Heart left ventricle (tissue), 16 donors: ENCODE measurements at regions not wholly inside any gene's neighbourhood (a gene's known extent, or its start where the extent isn't known, plus 50 kb on each side); places are given as distances from the start of the nearest gene placed in this dataset.

Experiments
- ATAC-seq, 4 donors: fragments of 200-7000 bp; cut with Tn5 transposase; one replicate each; pipeline ENCODE4 v1.9.1; 2020 to 2022; ENCODE audit warnings: moderate library complexity in 4 of 4, mild to moderate bottlenecking in 3 of 4, moderate number of reproducible peaks in 1 of 4
- DNase-seq, 5 donors: peaks; one replicate each; pipeline ENCODE4 v3.0.0-alpha.2; 2020
- H3K27ac ChIP-seq, 12 donors: fragments of 200-600 bp; sonication (generic) in 4 of 12; one replicate each; pipeline versions ENCODE4 v1.5.0 to v1.8.0; 2016 to 2022; ENCODE audit warnings: mild to moderate bottlenecking in 2 of 12
- H3K27me3 ChIP-seq, 9 donors: fragments of 200-600 bp; sonication (generic) in 2 of 9; one replicate each; pipeline versions ENCODE4 v1.5.1 to v1.8.0; 2016 to 2022; ENCODE audit warnings: mild to moderate bottlenecking in 3 of 9
- H3K36me3 ChIP-seq, 9 donors: fragments of 200-600 bp; sonication (generic) in 2 of 9; one replicate each; pipeline versions ENCODE4 v1.5.0 to v1.8.0; 2018 to 2022; ENCODE audit warnings: mild to moderate bottlenecking in 2 of 9
- H3K4me1 ChIP-seq, 12 donors: fragments of 200-600 bp; sonication (generic) in 4 of 12; one replicate each; pipeline versions ENCODE4 v1.5.0 to v1.8.0; 2016 to 2022; ENCODE audit warnings: mild to moderate bottlenecking in 3 of 12
- H3K4me3 ChIP-seq, 12 donors: fragments of 200-600 bp; sonication (generic) in 4 of 12; one replicate each; pipeline versions ENCODE4 v1.5.0 to v1.8.0; 2017 to 2022; ENCODE audit warnings: mild to moderate bottlenecking in 9 of 12, moderate library complexity in 4 of 12
- H3K9me3 ChIP-seq, 12 donors: fragments of 200-600 bp; sonication (generic) in 4 of 12; one replicate each; pipeline versions ENCODE4 v1.5.0 to v1.8.0; 2016 to 2022; ENCODE audit warnings: mild to moderate bottlenecking in 1 of 12
- POLR2A ChIP-seq, 2 donors: fragments of 450-650 bp; IDR thresholded peaks; one replicate each; pipeline ENCODE4 v1.6.1; 2017; ENCODE audit warnings: antibody characterized with exemption in 2 of 2, mild to moderate bottlenecking in 2 of 2, moderate library complexity in 2 of 2
- WGBS, 4 donors: extraction: QIAGEN DNeasy Blood & Tissue Kit in 2 of 4; methylation state at CpG; one replicate each; pipeline versions ENCODE4 v1.1.5 to v1.1.7; 2013 to 2018; 5-methylcytosine and 5-hydroxymethylcytosine counted together
- intact Hi-C, 10 donors: fragments of 100-400 bp; cut with DNase I; formaldehyde crosslinking; loops; one replicate each; pipeline versions ENCODE4 v1.11.1 to v1.14.2; 2022
- TF ChIP-seq, protein P1 (sequence below), 12 donors: fragments of 200-600 bp; sonication (generic) in 4 of 12; IDR thresholded peaks; one replicate each; pipeline versions ENCODE4 v1.5.0 to v1.8.0; 2018 to 2022; ENCODE audit warnings: antibody characterized with exemption in 12 of 12, mild to moderate bottlenecking in 5 of 12
- donor health status: ischemic (EF 13 %, LVEDD 7.1; RV severe dilation, severe dysfunction).
- donor health status: healthy with polysubstance abuse.
- donor health status: DM: no; HTN: yes; CAD: no.
- donor health status: DM: no; HTN: no; CAD: no.
- donor health status: ischemic (EF 25% LVEDD 6.9; RV normal size, moderate dysfunction).
- donor health status: ischemic (EF 25% LVEDD 5.7; RV mildly dilated, moderate dysfunction).
- donor health status: healthy.
- donor health status: DM: yes; HTN: yes; CAD: no.
- donor health status: ischemic (EF 35%, LVEDD 5.7; RV mildly dilated, moderate dysfunction).
- donor health status: nonischemic (EF 11% LVEDD 7.7; RV severe dilation, severe dysfunction).
- donor health status: DM: yes; HTN: yes; CAD: no.
- donor health status: PGD.
- donor health status: ischemic (EF 29% LVEDD 5.4; RV normal size, mild dysfunction).
- donor health status: nonischemic (EF 23%, LVEDD 6.1; RV moderate dilation, normal function).

DNA sequence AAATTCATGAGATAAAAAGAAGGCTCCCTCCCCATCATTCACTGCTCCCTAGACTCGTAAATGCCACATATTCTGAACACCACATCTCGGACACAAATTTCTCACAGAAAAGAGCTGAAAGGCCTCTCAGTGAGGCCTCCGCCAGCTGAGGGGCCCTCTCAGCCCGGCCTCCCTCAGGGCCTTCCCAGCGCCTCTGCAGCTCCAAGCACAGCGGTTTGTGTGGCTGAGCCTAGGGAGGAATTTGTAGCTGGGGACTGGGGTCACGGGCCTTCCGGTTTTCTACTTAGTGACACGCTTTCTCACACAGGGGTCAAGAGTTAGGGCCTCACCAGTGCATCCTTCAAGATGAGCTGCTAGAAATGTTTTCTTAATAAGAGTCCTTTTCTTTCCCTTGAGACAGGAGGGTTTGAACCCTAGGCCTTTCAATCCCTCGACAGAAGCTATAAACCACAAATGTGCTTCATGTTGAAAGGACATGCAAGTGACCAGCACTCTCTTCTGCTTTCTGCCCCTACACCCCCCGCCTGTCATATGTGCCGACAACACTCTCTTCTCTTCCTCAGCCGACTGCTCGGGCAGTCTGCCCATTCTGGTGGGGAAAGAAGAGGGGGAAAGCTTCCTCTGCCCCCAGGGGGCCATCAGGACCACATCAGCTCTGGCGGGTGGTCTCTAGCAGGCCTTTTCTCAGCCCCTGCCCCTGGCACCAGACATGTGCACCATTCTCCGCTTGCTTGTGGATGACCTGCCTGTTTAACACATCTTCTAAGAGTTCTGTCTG is 104.9 kb downstream of the CHIC2 start:
- WGBS, 4 donors = 79 to 89% (median 83%) methylated on average over 16 of the region's 16 CpGs
- intact Hi-C loops = no loop called here
- ATAC-seq = peak in 1 of 4 donors; percentile 24
- no peak overlapping the region for H3K4me3 ChIP-seq
- H3K36me3 ChIP-seq = no peaks in the 10 kb centered on the region
- H3K4me1 ChIP-seq = peaks cover 0 to 8% (median 0%) of the 10 kb centered on the region in 12 donors
- H3K9me3 ChIP-seq = no peaks in the 10 kb centered on the region
- no peaks in the 10 kb centered on the region for H3K27me3 ChIP-seq
- DNase-seq = no peak
- TF ChIP-seq POLR2A (IDR thresholded peaks at IDR 0.05) = no peak
- TF ChIP-seq, protein P1, sequence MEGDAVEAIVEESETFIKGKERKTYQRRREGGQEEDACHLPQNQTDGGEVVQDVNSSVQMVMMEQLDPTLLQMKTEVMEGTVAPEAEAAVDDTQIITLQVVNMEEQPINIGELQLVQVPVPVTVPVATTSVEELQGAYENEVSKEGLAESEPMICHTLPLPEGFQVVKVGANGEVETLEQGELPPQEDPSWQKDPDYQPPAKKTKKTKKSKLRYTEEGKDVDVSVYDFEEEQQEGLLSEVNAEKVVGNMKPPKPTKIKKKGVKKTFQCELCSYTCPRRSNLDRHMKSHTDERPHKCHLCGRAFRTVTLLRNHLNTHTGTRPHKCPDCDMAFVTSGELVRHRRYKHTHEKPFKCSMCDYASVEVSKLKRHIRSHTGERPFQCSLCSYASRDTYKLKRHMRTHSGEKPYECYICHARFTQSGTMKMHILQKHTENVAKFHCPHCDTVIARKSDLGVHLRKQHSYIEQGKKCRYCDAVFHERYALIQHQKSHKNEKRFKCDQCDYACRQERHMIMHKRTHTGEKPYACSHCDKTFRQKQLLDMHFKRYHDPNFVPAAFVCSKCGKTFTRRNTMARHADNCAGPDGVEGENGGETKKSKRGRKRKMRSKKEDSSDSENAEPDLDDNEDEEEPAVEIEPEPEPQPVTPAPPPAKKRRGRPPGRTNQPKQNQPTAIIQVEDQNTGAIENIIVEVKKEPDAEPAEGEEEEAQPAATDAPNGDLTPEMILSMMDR (IDR thresholded peaks at IDR 0.05) = no peak
- H3K27ac ChIP-seq = no peak overlapping the region

DNA sequence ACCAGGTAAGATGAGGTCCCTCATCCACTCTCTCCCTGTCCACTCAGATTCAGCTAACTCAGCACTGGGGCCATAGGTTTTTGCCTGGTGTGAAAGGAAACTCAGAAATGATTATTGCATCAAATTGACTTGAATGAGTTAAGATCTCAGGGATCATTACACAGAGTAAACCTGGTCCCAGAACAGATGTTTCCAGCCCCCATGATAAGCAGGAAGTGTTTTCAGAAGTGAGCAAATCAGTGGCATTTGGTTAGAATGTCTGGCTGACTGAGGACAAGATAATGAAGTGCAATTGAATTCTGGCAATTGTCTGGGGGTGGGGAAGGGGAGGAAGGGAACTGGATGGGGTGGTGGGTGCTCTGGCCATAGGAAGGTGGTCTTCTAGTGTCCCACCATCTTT is 108.0 kb downstream of the CHIC2 start:
- DNase-seq = no peak
- ATAC-seq = no peak
- TF ChIP-seq POLR2A (IDR thresholded peaks at IDR 0.05) = no peak
- TF ChIP-seq, protein P1 (IDR thresholded peaks at IDR 0.05) = no peak
- Histone ChIP-seq H3K36me3 (no peaks in the 10 kb centered on the region), H3K27ac (no peak overlapping the region), H3K9me3 (no peaks in the 10 kb centered on the region), H3K4me1 (no peaks in the 10 kb centered on the region), H3K27me3 (no peaks in the 10 kb centered on the region), H3K4me3 (no peak overlapping the region)
- intact Hi-C loops = no loop called here

DNA sequence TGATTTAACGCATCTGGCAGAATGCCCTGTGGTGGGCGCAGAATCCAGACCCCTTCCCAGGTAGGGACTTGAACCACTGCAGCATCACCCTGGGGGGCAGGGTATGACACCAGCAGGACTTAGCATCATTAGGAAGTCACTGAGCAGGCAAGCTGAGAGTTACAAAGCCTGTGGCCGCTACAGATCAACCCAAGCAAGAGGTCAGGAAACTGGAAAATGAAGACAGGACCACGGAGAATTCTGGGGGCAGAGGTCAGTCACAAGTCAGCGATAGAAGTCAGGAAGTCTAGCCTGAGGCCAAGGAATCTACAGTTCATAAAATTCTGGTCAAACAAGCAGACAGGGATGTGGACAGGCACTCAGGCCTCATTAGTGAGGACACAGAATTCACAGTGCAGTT is 108.4 kb downstream of the CHIC2 start:
- no peaks in the 10 kb centered on the region for H3K9me3 ChIP-seq
- no peak overlapping the region for H3K4me3 ChIP-seq
- no peak for TF ChIP-seq POLR2A (IDR thresholded peaks at IDR 0.05)
- TF ChIP-seq, protein P1 (IDR thresholded peaks at IDR 0.05) = no peak
- 52 to 63% (median 59%) methylated on average over 5 of the region's 5 CpGs for WGBS, 4 donors
- no peak overlapping the region for H3K27ac ChIP-seq
- H3K27me3 ChIP-seq = no peaks in the 10 kb centered on the region
- intact Hi-C loops = no loop called here
- no peaks in the 10 kb centered on the region for H3K4me1 ChIP-seq
- no peaks in the 10 kb centered on the region for H3K36me3 ChIP-seq
- DNase-seq = no peak
- no peak for ATAC-seq

DNA sequence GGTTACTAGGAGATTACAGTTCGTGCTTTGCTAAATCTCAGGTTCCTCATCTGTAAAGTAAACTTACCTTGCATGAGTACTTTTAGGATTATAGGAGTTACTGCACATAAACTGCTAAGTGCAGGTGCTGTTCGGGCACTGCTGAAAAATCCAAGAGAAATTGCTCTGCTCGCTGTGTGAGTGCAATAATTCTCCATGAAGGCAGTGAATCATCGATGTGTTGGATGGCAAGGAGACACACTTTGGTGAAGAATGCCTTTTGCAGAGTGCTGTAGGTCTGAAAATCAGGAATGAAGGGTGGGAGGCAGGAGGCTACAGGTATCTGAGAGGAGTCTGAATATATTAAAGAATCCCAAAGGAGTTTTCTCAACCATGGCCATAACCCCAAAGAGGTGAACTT is 113.0 kb downstream of the CHIC2 start:
- Histone ChIP-seq H3K27ac (no peak overlapping the region), H3K4me1 (no peaks in the 10 kb centered on the region), H3K36me3 (no peaks in the 10 kb centered on the region), H3K9me3 (no peaks in the 10 kb centered on the region), H3K27me3 (no peaks in the 10 kb centered on the region), H3K4me3 (no peak overlapping the region)
- WGBS, 4 donors = 91 to 94% (median 92%) methylated on average over 4 of the region's 4 CpGs
- no peak for TF ChIP-seq POLR2A (IDR thresholded peaks at IDR 0.05)
- TF ChIP-seq, protein P1 (IDR thresholded peaks at IDR 0.05) = no peak
- intact Hi-C loops = no loop called here
- DNase-seq = no peak
- ATAC-seq = no peak
